PFSK-1 (cell line): ENCODE measurements at regions not wholly inside any gene's neighbourhood (a gene's known extent, or its start where the extent isn't known, plus 50 kb on each side); places are given as distances from the start of the nearest gene placed in this dataset.

ENCODE experiments used
- FOXP2 ChIP-seq: optimal IDR thresholded peaks from 2 replicates; pipeline ENCODE3; 2011; ENCODE audit warnings: borderline replicate concordance, control low read depth, inconsistent platforms; ENCODE audit not compliant: insufficient read depth; ENCODE audit errors: extremely low read length, extremely low read depth
- POLR2AphosphoS5 ChIP-seq: IDR thresholded peaks from 2 replicates; pipeline ENCODE4 v1.6.1; 2012; ENCODE audit warnings: low read depth, mild to moderate bottlenecking, control low read depth, low read length, moderate library complexity
- SIN3A ChIP-seq: IDR thresholded peaks from 2 replicates; pipeline ENCODE4 v1.6.1; 2012; ENCODE audit warnings: mild to moderate bottlenecking, low read length, moderate library complexity, borderline replicate concordance; ENCODE audit not compliant: insufficient read depth

- no peak for TF ChIP-seq POLR2AphosphoS5
- no peak for TF ChIP-seq SIN3A
- TF ChIP-seq FOXP2, result no peak
These were observed 124.4 kb upstream of the TMEM161B start for GRCh38 chr5:88393042-88393441.
